ENCODE measurements at regions not wholly inside any gene's neighbourhood (a gene's known extent, or its start where the extent isn't known, plus 50 kb on each side); places are given as distances from the start of the nearest gene placed in this dataset.

- no peak for DNase-seq
Observed at GRCh38 chr21:15327637-15328265, 263.0 kb upstream of the NRIP1 start.

DNA sequence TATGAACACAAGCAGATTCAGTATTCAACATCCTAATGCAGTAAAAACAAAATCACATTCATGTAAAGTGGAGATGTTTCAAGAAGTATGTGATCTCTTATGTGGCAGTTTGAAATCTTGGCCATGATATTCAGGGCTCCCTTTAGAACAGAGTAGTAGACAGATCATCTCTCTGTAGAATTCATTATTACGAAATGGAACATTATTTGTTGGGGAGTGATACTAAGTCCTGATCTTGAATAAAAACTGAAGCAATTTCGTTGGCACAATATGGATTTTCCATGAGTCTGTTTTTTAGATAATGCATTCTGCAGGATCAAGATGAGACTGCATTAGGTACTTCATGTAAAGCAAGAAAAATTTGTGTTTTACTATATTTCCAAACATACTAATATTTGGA lies 264.4 kb upstream of the NRIP1 start:
- no peak for DNase-seq

DNA sequence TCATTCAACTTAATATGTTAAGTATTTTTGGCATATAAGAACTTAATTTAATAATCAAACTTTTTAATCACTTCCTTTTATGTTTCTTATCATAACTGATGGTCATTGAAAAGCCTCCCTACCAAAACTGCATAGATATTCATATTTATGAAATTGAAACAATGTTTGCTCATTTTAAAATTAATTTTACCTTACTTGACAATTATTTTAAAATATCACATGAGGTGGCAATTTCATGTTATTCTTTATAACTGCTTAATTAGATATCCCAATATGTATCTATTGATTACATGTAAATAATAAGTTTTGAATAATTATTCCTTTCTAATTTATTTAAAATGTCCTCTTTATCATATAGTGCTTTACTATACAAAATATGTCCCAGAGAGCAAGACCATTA lies 266.1 kb upstream of the NRIP1 start:
- DNase-seq = no peak

DNA sequence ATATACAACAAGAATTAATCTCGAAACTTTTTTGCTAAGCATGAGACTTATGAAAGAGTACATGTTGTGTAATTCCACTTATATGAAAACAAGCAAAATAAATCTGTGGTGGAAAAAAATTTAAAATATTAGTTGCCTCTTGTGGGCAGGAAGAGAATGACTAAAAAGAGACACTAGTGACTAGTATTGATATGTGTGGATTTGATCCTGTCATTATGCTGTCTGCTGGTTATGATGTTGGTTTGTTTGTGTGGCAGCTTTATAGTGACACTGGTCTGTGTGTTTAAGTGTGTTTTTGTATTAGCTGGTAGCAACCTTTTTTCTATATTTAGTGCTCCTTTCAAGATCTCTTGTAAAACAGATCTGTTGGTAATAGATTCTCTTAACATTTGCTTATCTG lies 267.8 kb upstream of the NRIP1 start:
- DNase-seq = no peak

DNA sequence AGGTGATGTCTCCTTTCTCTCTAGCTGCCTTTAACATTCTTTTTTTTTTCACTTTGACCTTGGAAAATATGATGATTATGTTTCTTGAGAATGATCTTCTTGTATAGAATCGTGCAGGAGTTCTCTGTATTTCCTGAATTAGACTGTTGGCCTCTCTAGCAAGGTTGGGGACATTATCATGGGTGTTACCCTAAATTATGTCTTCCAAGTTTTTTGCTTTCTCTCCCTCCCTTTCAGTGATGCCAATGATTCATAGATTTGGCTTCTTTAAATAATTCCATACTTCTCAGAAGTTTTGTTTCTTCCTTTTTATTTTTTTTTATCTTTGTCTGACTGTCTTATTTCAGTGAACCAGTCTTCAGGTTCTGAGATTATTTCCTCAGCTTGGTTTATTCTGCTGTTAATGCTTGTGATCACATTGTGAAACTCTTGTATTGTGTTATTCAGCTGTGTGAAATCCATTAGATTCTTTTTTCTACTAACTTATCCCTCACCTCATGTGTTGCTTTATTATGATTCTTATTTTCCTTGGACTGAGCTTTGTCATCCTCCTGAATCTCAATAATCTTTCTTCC lies 268.4 kb upstream of the NRIP1 start:
- no peak for DNase-seq

GRCh38 chr21:15333951-15334350 lies 269.2 kb upstream of the NRIP1 start:
- no peak for DNase-seq

GRCh38 chr21:15343066-15343465 lies 278.3 kb upstream of the NRIP1 start:
- no peak for DNase-seq

DNA sequence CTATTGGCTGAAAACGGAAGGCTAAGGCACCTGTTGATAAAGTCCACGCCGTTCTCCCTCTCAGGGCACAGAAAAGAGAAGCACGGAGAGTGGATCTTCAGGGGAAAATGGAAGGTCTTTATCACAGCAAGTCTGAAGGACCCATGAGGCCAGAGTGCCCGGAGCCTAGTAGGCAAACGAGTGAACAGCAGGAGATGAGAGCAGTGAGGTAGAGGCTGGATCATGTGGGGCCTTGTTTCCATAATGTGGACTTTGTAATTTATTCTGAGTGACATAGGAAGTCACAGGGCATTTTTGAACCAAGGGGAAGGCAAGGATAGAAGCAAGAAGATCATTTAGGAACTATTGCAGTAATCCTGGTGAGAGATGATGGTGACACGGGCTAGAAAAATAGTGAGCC lies 287.2 kb upstream of the NRIP1 start:
- DNase-seq = no peak

DNA sequence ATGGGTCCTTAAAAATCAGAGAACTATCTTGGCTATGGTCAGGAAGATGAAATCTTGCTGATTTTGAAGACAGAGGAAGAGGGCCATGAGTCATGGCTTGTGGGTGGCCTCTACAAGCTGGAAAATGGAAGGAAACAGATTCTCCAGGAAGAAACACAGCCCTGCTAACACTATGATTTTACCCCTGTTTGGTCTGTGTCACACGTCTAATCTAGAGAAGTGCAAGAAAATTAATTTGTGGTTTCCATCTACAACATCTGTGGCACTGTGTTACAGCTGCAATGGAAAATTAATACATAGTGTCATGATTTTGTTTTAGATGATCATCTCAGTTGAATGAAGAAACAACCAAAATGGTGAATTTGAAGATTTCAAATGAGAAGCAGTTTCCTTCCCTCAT lies 288.7 kb upstream of the NRIP1 start:
- DNase-seq = no peak

DNA sequence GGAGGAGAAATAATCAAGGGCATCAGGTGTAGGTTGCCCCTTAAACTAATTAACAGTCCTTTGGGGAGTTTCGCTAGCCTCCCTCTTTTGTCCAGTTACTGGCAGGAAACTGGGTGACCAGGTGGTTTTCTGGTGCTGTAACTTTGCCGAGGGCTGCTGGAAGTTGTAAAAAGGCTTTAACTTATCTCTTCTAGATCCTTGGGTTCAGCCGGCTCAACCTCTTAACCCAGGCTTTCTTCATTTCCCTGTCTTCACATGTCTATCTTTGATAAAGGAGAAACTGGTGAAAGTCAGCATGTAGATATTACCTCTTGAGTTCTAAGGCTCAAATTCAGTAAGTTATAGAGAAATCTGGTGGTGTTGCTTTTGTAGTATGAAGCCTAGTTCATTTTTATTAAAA lies 289.7 kb upstream of the NRIP1 start:
- no peak for DNase-seq

- no peak for DNase-seq
Observed at GRCh38 chr21:15355066-15355465, 290.3 kb upstream of the NRIP1 start.

DNA sequence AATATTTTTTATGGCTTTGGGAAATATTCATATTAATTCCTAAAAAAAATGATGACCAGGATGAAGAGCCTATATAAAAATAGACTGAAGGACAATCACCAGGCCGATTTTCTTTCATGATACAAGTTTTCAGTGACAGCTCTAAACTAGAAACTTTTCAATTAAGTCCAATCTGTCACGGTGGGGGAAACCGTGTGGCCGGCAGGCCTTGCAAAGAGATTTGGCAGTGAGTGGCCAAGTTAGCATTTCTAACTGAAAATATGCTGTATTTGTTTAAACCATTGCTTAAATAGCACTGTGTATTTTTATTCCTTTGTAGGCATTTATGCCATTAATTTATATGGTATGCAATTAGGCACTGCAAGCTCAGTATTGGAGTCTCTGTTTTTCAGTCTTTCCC lies 294.5 kb upstream of the NRIP1 start:
- DNase-seq = no peak

DNA sequence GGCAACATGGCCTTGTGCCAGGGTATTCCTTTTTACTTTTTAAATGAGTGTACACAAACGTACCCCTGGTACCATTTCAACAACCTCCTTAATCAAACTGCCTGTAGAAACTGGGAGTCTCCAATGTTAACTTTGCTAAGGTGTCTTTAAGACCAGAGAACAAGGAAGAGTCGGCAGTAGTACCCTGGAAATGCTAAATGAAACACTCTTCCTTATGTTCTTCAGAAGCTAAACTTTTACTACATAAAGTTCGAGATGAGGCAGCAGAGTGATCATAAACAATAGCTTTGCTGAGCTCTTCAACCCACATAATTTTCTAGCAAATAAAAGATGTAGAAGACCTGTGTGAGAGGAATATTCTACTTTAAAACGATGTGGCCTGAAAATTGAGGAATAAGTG lies 297.7 kb upstream of the NRIP1 start:
- no peak for DNase-seq

DNA sequence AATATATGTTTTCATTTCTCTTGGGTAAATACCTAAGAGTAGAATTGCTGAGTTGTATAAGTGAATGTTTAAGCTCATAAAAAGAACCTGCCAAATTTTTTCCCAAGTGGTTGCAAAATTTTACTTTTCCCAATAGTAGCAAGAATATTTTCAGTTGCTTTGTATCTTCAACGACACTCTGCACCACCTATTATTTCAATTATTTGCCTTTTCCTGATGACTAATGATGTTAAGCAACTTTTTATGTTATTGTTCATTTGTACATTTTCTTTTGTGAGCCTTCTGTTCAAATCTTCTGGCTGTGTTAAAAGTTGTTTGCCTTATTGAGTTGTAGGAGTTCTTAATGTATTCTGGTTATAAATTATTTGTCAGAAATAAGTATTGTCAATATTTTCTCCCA lies 299.1 kb upstream of the NRIP1 start:
- DNase-seq = no peak

GRCh38 chr21:15365751-15366392 lies 301.1 kb upstream of the NRIP1 start:
- no peak for DNase-seq

DNA sequence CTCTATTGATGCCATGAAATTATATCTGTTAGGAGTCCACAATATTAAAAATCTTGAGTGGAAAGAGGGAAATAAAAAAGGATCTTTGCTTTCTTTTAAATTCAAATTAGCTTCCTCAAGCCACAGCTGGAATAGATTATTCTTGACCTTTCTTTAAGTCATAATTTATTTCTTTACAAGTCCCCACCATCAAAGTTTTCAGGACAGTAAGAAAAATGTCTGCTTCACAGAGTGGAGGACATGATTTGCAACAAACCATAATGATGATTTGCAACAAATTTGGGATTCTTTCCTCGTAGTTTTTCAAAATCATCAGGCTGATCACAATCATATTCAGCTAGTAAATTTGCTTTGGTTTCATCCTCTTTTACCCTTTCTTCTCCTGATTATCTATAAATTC lies 301.8 kb upstream of the NRIP1 start:
- no peak for DNase-seq

DNA sequence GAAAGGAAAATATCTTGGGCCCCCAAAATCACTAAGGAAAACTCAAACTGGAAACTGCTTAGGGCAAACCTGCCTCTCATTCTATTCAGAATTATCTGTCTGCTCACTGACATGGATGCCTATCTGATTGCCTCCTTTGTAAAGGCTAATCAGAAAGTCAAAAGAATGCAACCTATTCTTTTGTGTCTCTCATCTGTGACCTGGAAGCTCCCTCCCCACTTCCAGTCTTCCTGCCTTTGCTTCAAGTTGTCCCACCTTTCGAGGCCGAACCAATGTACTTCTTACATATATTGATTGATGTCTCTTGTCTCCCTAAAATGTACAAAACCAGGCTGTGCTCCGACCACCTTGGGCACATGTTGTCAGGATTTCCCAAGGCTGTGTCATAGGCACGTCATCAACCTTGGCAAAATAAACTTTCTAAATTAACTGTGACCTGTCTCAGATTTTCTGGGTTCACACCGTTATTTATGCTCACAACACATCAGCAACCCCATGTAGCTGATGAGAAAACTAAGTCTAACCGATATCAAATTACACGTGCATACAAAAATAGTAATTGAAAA lies 302.3 kb upstream of the NRIP1 start:
- DNase-seq = no peak

GRCh38 chr21:15370462-15370975 lies 305.7 kb upstream of the NRIP1 start:
- DNase-seq = no peak

DNA sequence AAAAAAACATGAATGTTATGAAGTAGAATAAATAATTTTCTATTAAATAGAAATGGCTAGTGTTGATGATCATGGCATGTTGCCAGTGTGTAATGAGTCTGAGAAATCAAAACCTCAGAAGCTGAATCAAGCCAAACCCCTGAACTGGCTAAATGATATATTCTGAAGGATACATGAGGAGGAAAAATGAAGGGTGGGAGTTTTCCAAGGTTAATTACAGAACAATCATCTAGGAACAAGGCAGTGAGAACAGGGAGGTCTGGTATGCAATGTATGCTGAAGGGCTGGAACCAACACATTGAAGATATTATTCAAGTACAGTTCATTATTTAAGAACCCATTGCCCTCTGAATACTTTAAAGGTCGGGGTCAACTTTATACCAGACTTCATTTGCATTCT lies 309.1 kb upstream of the NRIP1 start:
- no peak for DNase-seq

DNA sequence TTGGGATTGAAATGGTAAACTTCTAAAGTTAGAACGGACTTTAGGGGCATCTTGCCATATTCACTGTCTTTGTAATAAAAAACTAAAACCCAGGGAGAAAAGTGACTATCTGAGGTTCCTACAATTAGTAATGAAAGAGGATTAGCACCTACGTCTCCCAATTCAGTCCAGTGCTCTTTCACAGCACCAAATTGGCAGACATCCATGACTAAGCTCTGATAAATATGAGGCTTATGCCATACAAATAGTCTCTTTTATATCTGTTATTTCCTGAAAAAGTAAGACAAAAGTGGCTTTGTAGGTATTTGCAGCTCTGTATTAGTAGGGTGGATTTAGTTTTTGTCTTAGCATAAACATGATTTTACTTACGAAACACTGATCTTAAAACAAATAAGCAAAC lies 315.0 kb upstream of the NRIP1 start:
- DNase-seq = no peak

DNA sequence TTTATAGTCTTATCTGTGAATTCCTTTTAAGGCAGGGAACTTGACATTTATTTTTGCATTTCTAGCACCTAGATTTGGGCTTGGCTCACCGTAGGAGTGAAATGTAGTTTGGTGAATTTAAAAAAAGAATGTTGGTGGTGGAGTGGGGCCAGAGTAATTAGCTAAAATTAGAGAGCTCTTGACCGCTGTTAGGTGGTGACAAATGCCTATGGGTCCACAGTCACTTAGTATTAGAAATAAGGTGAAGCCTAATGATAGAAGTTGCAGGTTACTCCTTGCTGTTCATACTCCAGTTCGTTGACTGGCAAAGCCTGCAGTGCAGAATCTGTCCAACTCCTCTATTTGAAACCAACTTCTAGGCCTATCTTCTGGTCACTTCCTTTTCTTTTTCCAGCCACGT lies 318.8 kb upstream of the NRIP1 start:
- no peak for DNase-seq

DNA sequence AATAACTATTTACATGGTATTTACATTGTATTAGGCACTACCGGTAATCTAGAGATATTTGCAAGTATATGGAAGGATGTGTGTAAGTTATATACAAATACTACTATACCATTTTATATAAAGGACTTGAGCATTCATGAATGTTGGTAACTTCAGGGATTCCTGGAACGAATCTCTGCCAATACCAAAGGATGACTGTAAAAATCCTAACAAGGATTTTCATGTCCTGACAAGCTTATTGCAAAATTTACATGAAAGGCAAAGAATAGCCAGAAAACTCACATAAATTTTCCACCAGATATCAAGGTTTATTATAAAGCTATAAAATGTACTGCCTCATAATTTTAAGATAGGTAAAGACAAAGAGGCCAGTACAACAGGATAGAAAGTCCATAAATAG lies 325.2 kb upstream of the NRIP1 start:
- no peak for DNase-seq

DNA sequence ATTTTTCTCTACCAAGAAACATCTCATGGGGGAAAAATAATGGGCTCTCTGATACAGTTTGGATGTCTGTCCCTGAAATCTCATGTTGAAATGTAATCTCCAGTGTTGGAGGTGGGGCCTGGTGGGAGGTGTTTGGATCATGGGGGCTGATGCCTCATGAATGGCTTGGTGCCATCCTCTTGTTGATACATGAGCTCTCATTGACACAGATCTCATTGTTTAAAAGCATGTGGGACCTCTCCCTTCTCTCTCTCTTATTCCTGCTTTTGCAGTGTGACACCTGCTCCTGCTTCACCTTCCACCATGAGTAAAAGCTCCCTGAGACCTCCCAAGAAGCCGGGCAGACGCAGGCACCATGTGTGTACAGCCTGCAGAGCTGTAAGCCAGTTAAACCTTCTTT lies 332.5 kb upstream of the NRIP1 start:
- no peak for DNase-seq

GRCh38 chr21:15400905-15401304 lies 328.9 kb upstream of the USP25 start:
- no peak for DNase-seq

All from activated T-cell treated with anti-CD3 and anti-CD28 coated beads, Interleukin-2, amount 50 U/mL, for 48 hours (primary cell).